Central memory CD8-positive, alpha-beta T cell (primary cell): ENCODE measurements at regions not wholly inside any gene's neighbourhood (a gene's known extent, or its start where the extent isn't known, plus 50 kb on each side); places are given as distances from the start of the nearest gene placed in this dataset.

Source experiments
- ATAC-seq: fragments of 150-1000 bp; cut with Tn5 transposase; replicated peaks from 2 replicates; pipeline ENCODE4 v1.10.0; 2022; ENCODE audit warnings: mild to moderate bottlenecking, moderate FRiP score, moderate number of reproducible peaks; ENCODE audit not compliant: poor library complexity, severe bottlenecking; ENCODE audit errors: extremely low read depth
- DNase-seq, 2 donors: peaks; one replicate each; pipeline ENCODE4 v3.0.0; 2021; ENCODE audit warnings: low spot score in 2 of 2
- H3K27ac Mint-ChIP-seq: one replicate; pipeline ENCODE4 v1.8.0; 2022; ENCODE audit warnings: low read depth, mild to moderate bottlenecking, moderate library complexity, mixed read lengths
- H3K27me3 Mint-ChIP-seq: one replicate; pipeline ENCODE4 v1.8.0; 2022; ENCODE audit warnings: mixed read lengths
- H3K36me3 Mint-ChIP-seq: one replicate; pipeline ENCODE4 v1.8.0; 2022; ENCODE audit warnings: mild to moderate bottlenecking, moderate library complexity, mixed read lengths; ENCODE audit not compliant: insufficient read depth
- H3K4me1 Mint-ChIP-seq: one replicate; pipeline ENCODE4 v1.8.0; 2022; ENCODE audit warnings: mixed read lengths
- H3K4me3 Mint-ChIP-seq: one replicate; pipeline ENCODE4 v1.8.0; 2022; ENCODE audit warnings: mild to moderate bottlenecking, moderate library complexity, mixed read lengths
- H3K9me3 Mint-ChIP-seq: one replicate; pipeline ENCODE4 v1.8.0; 2022; ENCODE audit warnings: mixed read lengths

- ATAC-seq (no peak), DNase-seq (no peak)
- H3K4me3 Mint-ChIP-seq = no peak overlapping the region
- peaks cover 32% of the 10 kb centered on the region for H3K4me1 Mint-ChIP-seq
- H3K27me3 Mint-ChIP-seq = no peaks in the 10 kb centered on the region
- H3K36me3 Mint-ChIP-seq = no peaks in the 10 kb centered on the region
- no peaks in the 10 kb centered on the region for H3K9me3 Mint-ChIP-seq
- H3K27ac Mint-ChIP-seq = no peak overlapping the region
These were observed 231.3 kb upstream of the KLF6 start for GRCh38 chr10:4016214-4016740.

- Mint-ChIP-seq H3K36me3 (no peaks in the 10 kb centered on the region), H3K27ac (peak overlapping the region; percentile 84), H3K9me3 (no peaks in the 10 kb centered on the region), H3K4me1 (peaks cover 22% of the 10 kb centered on the region), H3K27me3 (no peaks in the 10 kb centered on the region), H3K4me3 (peak overlapping the region; percentile 35)
- ATAC-seq (peak; percentile 56), DNase-seq (no peak)
These were observed 228.7 kb upstream of the KLF6 start for GRCh38 chr10:4013651-4014121.

- ATAC-seq (no peak), DNase-seq (no peak)
- H3K4me3 Mint-ChIP-seq = no peak overlapping the region
- H3K27ac Mint-ChIP-seq = peak overlapping the region; percentile 84
- H3K36me3 Mint-ChIP-seq = no peaks in the 10 kb centered on the region
- no peaks in the 10 kb centered on the region for H3K9me3 Mint-ChIP-seq
- peaks cover 17% of the 10 kb centered on the region for H3K4me1 Mint-ChIP-seq
- no peaks in the 10 kb centered on the region for H3K27me3 Mint-ChIP-seq
These were observed 227.8 kb upstream of the KLF6 start for GRCh38 chr10:4012848-4013247.

- ATAC-seq = no peak
- H3K4me3 Mint-ChIP-seq = no peak overlapping the region
- no peaks in the 10 kb centered on the region for H3K27me3 Mint-ChIP-seq
- no peak overlapping the region for H3K27ac Mint-ChIP-seq
- DNase-seq = no peak
- H3K36me3 Mint-ChIP-seq = no peaks in the 10 kb centered on the region
- peaks cover 17% of the 10 kb centered on the region for H3K4me1 Mint-ChIP-seq
- no peaks in the 10 kb centered on the region for H3K9me3 Mint-ChIP-seq
These were observed 226.3 kb upstream of the KLF6 start for GRCh38 chr10:4011136-4011812.

- DNase-seq = no peak
- no peak overlapping the region for H3K27ac Mint-ChIP-seq
- no peak for ATAC-seq
- H3K9me3 Mint-ChIP-seq = no peaks in the 10 kb centered on the region
- peaks cover 14% of the 10 kb centered on the region for H3K4me1 Mint-ChIP-seq
- no peak overlapping the region for H3K4me3 Mint-ChIP-seq
- no peaks in the 10 kb centered on the region for H3K36me3 Mint-ChIP-seq
- no peaks in the 10 kb centered on the region for H3K27me3 Mint-ChIP-seq
These were observed 223.8 kb upstream of the KLF6 start for GRCh38 chr10:4008676-4009382.

- no peak overlapping the region for H3K4me3 Mint-ChIP-seq
- H3K27me3 Mint-ChIP-seq = no peaks in the 10 kb centered on the region
- ATAC-seq = no peak
- H3K27ac Mint-ChIP-seq = no peak overlapping the region
- no peaks in the 10 kb centered on the region for H3K9me3 Mint-ChIP-seq
- H3K36me3 Mint-ChIP-seq = no peaks in the 10 kb centered on the region
- H3K4me1 Mint-ChIP-seq = peaks cover 4% of the 10 kb centered on the region
- no peak for DNase-seq
These were observed 222.8 kb upstream of the KLF6 start for GRCh38 chr10:4007771-4008170.

- ATAC-seq (no peak), DNase-seq (no peak)
- no peaks in the 10 kb centered on the region for H3K9me3 Mint-ChIP-seq
- H3K4me1 Mint-ChIP-seq = no peaks in the 10 kb centered on the region
- H3K4me3 Mint-ChIP-seq = no peak overlapping the region
- no peaks in the 10 kb centered on the region for H3K27me3 Mint-ChIP-seq
- H3K27ac Mint-ChIP-seq = no peak overlapping the region
- no peaks in the 10 kb centered on the region for H3K36me3 Mint-ChIP-seq
These were observed 221.8 kb upstream of the KLF6 start for GRCh38 chr10:4006858-4007257.

- H3K4me1 Mint-ChIP-seq = no peaks in the 10 kb centered on the region
- H3K27me3 Mint-ChIP-seq = no peaks in the 10 kb centered on the region
- H3K4me3 Mint-ChIP-seq = no peak overlapping the region
- no peaks in the 10 kb centered on the region for H3K9me3 Mint-ChIP-seq
- ATAC-seq (no peak), DNase-seq (no peak)
- no peak overlapping the region for H3K27ac Mint-ChIP-seq
- no peaks in the 10 kb centered on the region for H3K36me3 Mint-ChIP-seq
These were observed 221.0 kb upstream of the KLF6 start for GRCh38 chr10:4006051-4006450.

GRCh38 chr10:4004990-4005389, 220.0 kb upstream of the KLF6 start:
- H3K4me1 Mint-ChIP-seq = no peaks in the 10 kb centered on the region

GRCh38 chr10:4004144-4004543, 219.1 kb upstream of the KLF6 start:
- Mint-ChIP-seq H3K4me1 (no peaks in the 10 kb centered on the region), H3K27ac (peak overlapping the region; percentile 69), H3K36me3 (no peaks in the 10 kb centered on the region), H3K9me3 (peaks cover 8% of the 10 kb centered on the region), H3K4me3 (no peak overlapping the region), H3K27me3 (no peaks in the 10 kb centered on the region)
- ATAC-seq (no peak), DNase-seq (no peak)

More at GRCh38 chr10:4004990-4005389, 220.0 kb upstream of the KLF6 start:
- ATAC-seq (no peak), DNase-seq (no peak)
- Mint-ChIP-seq H3K27ac (no peak overlapping the region), H3K4me3 (no peak overlapping the region), H3K36me3 (no peaks in the 10 kb centered on the region), H3K27me3 (no peaks in the 10 kb centered on the region), H3K9me3 (peaks cover 7% of the 10 kb centered on the region)

- Mint-ChIP-seq H3K27ac (peak overlapping the region; percentile 69), H3K9me3 (peaks cover 8% of the 10 kb centered on the region)
These were observed 218.5 kb upstream of the KLF6 start for GRCh38 chr10:4003348-4003973.

GRCh38 chr10:4001811-4002210, 216.8 kb upstream of the KLF6 start:
- Mint-ChIP-seq H3K9me3 (peaks cover 8% of the 10 kb centered on the region), H3K4me1 (peaks cover 2% of the 10 kb centered on the region), H3K4me3 (no peak overlapping the region), H3K36me3 (no peaks in the 10 kb centered on the region), H3K27me3 (no peaks in the 10 kb centered on the region), H3K27ac (no peak overlapping the region)
- no peak for DNase-seq
- no peak for ATAC-seq

More at GRCh38 chr10:4003348-4003973, 218.5 kb upstream of the KLF6 start:
- no peaks in the 10 kb centered on the region for H3K4me1 Mint-ChIP-seq
- no peak for DNase-seq
- H3K27me3 Mint-ChIP-seq = no peaks in the 10 kb centered on the region
- ATAC-seq = no peak
- no peaks in the 10 kb centered on the region for H3K36me3 Mint-ChIP-seq
- no peak overlapping the region for H3K4me3 Mint-ChIP-seq
